ENCODE measurements at regions not wholly inside any gene's neighbourhood (a gene's known extent, or its start where the extent isn't known, plus 50 kb on each side); places are given as distances from the start of the nearest gene placed in this dataset.
"Not testable (repeated sequence)": the region's sequence is repeated elsewhere in the genome, so short reads cannot be mapped to it uniquely, and the experiment has no call there.

GRCh38 chr12:124213666-124214347 is 81.1 kb upstream of the RFLNA start:
- ATAC-seq (replicated peaks; ENCODE audit: extremely low read depth, poor library complexity, severe bottlenecking) (no peak), DNase-seq (ENCODE audit: low spot score in 2 of 2) (no peak)
- H3K9me3 Mint-ChIP-seq: peaks cover 5% of the 10 kb centered on the region
- no peak overlapping the region for H3K4me3 Mint-ChIP-seq
- H3K27ac Mint-ChIP-seq (ENCODE audit: low read depth): no peak overlapping the region
- no peaks in the 10 kb centered on the region for H3K4me1 Mint-ChIP-seq
- H3K36me3 Mint-ChIP-seq (ENCODE audit: insufficient read depth): peaks cover 4% of the 10 kb centered on the region
- peaks cover 31% of the 10 kb centered on the region for H3K27me3 Mint-ChIP-seq

- H3K4me1 Mint-ChIP-seq: no peaks in the 10 kb centered on the region
- peaks cover 39% of the 10 kb centered on the region for H3K27me3 Mint-ChIP-seq
- no peak overlapping the region for H3K4me3 Mint-ChIP-seq
- peaks cover 4% of the 10 kb centered on the region for H3K36me3 Mint-ChIP-seq (ENCODE audit: insufficient read depth)
- DNase-seq (ENCODE audit: low spot score in 2 of 2) (no peak), ATAC-seq (replicated peaks; ENCODE audit: extremely low read depth, poor library complexity, severe bottlenecking) (no peak)
- no peak overlapping the region for H3K27ac Mint-ChIP-seq (ENCODE audit: low read depth)
- H3K9me3 Mint-ChIP-seq: peaks cover 5% of the 10 kb centered on the region
Measured at GRCh38 chr12:124214574-124214973, 80.3 kb upstream of the RFLNA start.

- H3K27ac Mint-ChIP-seq (ENCODE audit: low read depth): no peak overlapping the region
- no peak overlapping the region for H3K4me3 Mint-ChIP-seq
- H3K36me3 Mint-ChIP-seq (ENCODE audit: insufficient read depth): peaks cover 1% of the 10 kb centered on the region
- ATAC-seq (replicated peaks; ENCODE audit: extremely low read depth, poor library complexity, severe bottlenecking) (no peak), DNase-seq (ENCODE audit: low spot score in 2 of 2) (no peak)
- H3K9me3 Mint-ChIP-seq: peaks cover 5% of the 10 kb centered on the region
- H3K27me3 Mint-ChIP-seq: peaks cover 47% of the 10 kb centered on the region
- no peaks in the 10 kb centered on the region for H3K4me1 Mint-ChIP-seq
Measured at GRCh38 chr12:124216966-124217365, 77.9 kb upstream of the RFLNA start.

DNA sequence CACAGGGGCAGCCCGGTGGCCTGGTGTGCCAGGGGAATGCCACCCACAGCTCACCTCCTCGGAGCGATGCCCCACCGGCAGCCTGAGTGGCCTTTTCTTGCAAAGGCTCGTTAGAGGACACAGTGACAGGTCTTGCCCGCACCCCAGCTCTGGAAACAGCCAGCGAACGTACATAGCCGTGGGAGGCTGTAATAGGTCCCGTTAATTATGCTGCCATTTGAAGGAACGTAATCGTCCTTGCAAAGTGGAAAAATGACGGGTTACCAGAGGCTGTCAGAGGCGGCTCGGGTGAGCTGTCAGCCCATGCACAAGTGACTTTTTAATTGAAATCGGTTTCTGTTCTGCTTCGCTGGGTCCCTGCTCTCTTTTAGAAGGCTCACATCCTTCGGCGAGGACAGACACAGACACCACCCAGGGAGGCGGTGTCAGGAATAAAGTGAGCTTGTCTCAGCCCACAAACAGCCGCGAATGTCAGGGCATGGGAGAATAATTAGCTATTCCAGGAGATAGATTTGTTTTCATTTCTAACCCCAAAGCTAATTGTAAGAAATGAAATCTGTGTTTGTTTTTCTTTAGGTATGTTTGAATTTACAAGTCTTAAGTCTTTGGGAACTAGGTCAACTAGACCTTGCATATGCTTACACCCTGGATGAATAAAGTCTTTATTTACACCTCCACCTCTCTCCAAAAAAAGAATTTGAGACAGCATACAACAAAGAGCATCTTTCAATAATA is 77.2 kb upstream of the RFLNA start:
- Mint-ChIP-seq H3K27ac (ENCODE audit: low read depth) (no peak overlapping the region), H3K4me3 (no peak overlapping the region), H3K27me3 (peaks cover 54% of the 10 kb centered on the region), H3K4me1 (peaks cover 2% of the 10 kb centered on the region), H3K36me3 (ENCODE audit: insufficient read depth) (peaks cover 1% of the 10 kb centered on the region), H3K9me3 (peaks cover 5% of the 10 kb centered on the region)
- DNase-seq (ENCODE audit: low spot score in 2 of 2): no peak
- no peak for ATAC-seq (replicated peaks; ENCODE audit: extremely low read depth, poor library complexity, severe bottlenecking)

DNA sequence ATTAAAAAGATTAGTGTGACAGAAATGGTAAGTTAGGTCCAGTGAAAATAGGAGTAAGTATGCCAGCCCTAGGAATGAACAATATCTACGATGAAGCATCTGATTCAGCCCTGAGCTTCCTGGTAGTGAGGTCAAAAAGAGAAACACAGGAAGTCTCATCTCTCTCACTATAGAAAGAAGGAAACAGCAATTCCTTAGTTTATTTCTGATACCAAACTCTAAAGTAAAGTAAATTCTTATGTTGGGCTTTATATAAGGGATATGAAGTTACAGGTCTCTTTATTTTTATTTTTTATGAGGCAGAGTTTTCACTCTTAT is 76.7 kb upstream of the RFLNA start:
- Mint-ChIP-seq H3K4me1 (peaks cover 5% of the 10 kb centered on the region), H3K36me3 (ENCODE audit: insufficient read depth) (peaks cover 1% of the 10 kb centered on the region), H3K27ac (ENCODE audit: low read depth) (no peak overlapping the region), H3K4me3 (no peak overlapping the region), H3K27me3 (peaks cover 59% of the 10 kb centered on the region), H3K9me3 (peaks cover 5% of the 10 kb centered on the region)
- ATAC-seq (replicated peaks; ENCODE audit: extremely low read depth, poor library complexity, severe bottlenecking) (no peak), DNase-seq (ENCODE audit: low spot score in 2 of 2) (no peak)

GRCh38 chr12:124218650-124219049 is 76.2 kb upstream of the RFLNA start:
- H3K36me3 Mint-ChIP-seq (ENCODE audit: insufficient read depth); H3K4me1 Mint-ChIP-seq; DNase-seq (ENCODE audit: low spot score in 2 of 2); H3K27ac Mint-ChIP-seq (ENCODE audit: low read depth); H3K4me3 Mint-ChIP-seq; ATAC-seq (replicated peaks; ENCODE audit: extremely low read depth, poor library complexity, severe bottlenecking); H3K9me3 Mint-ChIP-seq: not testable (repeated sequence)
- H3K27me3 Mint-ChIP-seq: peaks cover 61% of the 10 kb centered on the region

- ATAC-seq (replicated peaks; ENCODE audit: extremely low read depth, poor library complexity, severe bottlenecking) (no peak), DNase-seq (ENCODE audit: low spot score in 2 of 2) (no peak)
- no peaks in the 10 kb centered on the region for H3K36me3 Mint-ChIP-seq (ENCODE audit: insufficient read depth)
Measured at GRCh38 chr12:124222368-124223245, 72.3 kb upstream of the RFLNA start.

DNA sequence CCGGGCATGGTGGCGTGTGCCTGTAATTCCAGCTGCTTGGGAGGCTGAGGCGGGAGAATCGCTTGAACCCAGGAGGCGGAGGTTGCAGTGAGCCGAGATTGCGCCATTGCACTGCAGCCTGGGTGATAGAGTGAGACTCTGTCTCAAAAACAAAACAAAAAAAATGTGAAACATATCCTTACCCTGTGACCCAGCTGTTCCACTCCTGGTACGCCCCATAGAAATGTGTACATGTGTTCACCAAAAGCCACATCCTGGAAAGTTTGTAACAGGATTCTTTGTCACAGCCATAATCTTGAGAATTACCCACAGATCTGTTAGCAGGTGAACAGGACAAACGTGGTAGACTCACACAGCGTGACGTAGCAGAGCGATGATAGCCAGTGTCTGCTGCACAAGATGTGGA is 71.2 kb upstream of the RFLNA start:
- H3K36me3 Mint-ChIP-seq (ENCODE audit: insufficient read depth); H3K4me1 Mint-ChIP-seq; H3K9me3 Mint-ChIP-seq; DNase-seq (ENCODE audit: low spot score in 2 of 2); H3K27ac Mint-ChIP-seq (ENCODE audit: low read depth); H3K4me3 Mint-ChIP-seq: not testable (repeated sequence)
- ATAC-seq (replicated peaks; ENCODE audit: extremely low read depth, poor library complexity, severe bottlenecking): peak; percentile 60
- H3K27me3 Mint-ChIP-seq: peaks cover 75% of the 10 kb centered on the region

More at GRCh38 chr12:124222368-124223245, 72.3 kb upstream of the RFLNA start:
- H3K27me3 Mint-ChIP-seq: peaks cover 64% of the 10 kb centered on the region
- H3K9me3 Mint-ChIP-seq: no peaks in the 10 kb centered on the region
- no peak overlapping the region for H3K27ac Mint-ChIP-seq (ENCODE audit: low read depth)
- no peak overlapping the region for H3K4me3 Mint-ChIP-seq
- peaks cover 5% of the 10 kb centered on the region for H3K4me1 Mint-ChIP-seq

- Mint-ChIP-seq H3K4me1 (peaks cover 5% of the 10 kb centered on the region), H3K27ac (ENCODE audit: low read depth) (no peak overlapping the region), H3K27me3 (peaks cover 75% of the 10 kb centered on the region), H3K9me3 (no peaks in the 10 kb centered on the region), H3K4me3 (no peak overlapping the region), H3K36me3 (ENCODE audit: insufficient read depth) (no peaks in the 10 kb centered on the region)
- ATAC-seq (replicated peaks; ENCODE audit: extremely low read depth, poor library complexity, severe bottlenecking) (no peak), DNase-seq (ENCODE audit: low spot score in 2 of 2) (no peak)
Measured at GRCh38 chr12:124224535-124225110, 70.3 kb upstream of the RFLNA start.

DNA sequence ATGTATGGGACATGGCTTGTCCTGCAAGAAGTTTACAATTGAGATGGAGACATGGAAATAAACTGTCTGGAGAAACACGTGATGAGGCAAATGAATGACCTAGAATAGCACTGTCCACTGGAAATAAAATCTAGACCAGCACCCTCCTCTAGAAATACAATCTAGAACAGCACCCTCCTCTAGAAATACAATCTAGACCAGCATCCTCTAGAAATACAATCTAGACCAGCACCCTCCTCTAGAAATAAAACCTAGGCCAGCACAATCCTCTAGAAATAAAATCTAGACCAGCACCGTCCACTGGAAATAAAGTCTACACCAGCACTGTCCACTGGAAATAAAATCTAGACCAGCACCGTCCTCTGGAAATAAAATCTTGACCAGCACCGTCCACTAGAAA is 69.2 kb upstream of the RFLNA start:
- ATAC-seq (replicated peaks; ENCODE audit: extremely low read depth, poor library complexity, severe bottlenecking): no peak
- peaks cover 78% of the 10 kb centered on the region for H3K27me3 Mint-ChIP-seq

DNA sequence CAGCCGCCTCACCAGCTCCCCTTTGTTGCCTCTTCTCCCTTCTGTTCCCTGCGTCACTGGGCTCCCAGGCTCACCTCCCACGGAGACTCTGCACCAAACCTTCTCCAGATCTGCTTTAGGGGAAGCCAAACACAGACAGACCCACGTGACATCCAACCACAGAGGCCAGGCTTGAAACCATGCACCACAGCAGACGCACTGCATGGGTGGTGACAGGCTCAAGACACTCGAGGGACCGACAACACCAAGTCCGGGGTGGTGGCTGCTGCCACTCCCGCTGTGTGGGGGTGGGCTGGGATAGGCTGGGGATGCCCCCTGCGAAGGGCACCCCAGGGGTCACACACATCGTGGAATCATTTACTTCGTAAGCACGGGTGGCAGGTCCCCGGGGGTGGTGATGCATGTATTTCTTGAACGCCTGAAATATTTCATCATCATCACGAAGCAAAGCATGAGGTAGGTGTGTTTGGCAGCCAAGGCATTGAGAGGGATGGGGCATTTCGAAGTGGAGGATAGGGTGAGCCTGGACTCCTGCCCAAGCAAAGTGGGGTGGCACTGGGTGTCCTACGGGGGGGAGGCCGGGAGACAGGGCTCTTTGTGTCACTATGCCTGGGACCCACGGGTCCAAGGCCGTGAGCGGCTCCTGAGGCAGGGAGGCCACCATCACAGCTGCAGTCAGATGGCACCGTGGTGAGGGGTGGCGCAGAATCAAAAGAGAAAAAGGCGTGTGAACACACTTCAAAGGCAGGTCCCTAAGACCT is 66.8 kb upstream of the RFLNA start:
- Mint-ChIP-seq H3K27me3 (peaks cover 65% of the 10 kb centered on the region), H3K4me1 (no peaks in the 10 kb centered on the region), H3K36me3 (ENCODE audit: insufficient read depth) (no peaks in the 10 kb centered on the region), H3K4me3 (no peak overlapping the region), H3K27ac (ENCODE audit: low read depth) (no peak overlapping the region), H3K9me3 (no peaks in the 10 kb centered on the region)
- ATAC-seq (replicated peaks; ENCODE audit: extremely low read depth, poor library complexity, severe bottlenecking) (no peak), DNase-seq (ENCODE audit: low spot score in 2 of 2) (no peak)

More for the DNA sequence above, 69.2 kb upstream of the RFLNA start:
- no peaks in the 10 kb centered on the region for H3K9me3 Mint-ChIP-seq
- no peaks in the 10 kb centered on the region for H3K36me3 Mint-ChIP-seq (ENCODE audit: insufficient read depth)
- H3K27ac Mint-ChIP-seq (ENCODE audit: low read depth): no peak overlapping the region
- no peak overlapping the region for H3K4me3 Mint-ChIP-seq
- peaks cover 5% of the 10 kb centered on the region for H3K4me1 Mint-ChIP-seq
- DNase-seq (ENCODE audit: low spot score in 2 of 2): no peak

- peaks cover 74% of the 10 kb centered on the region for H3K27me3 Mint-ChIP-seq
- H3K4me3 Mint-ChIP-seq: no peak overlapping the region
- no peaks in the 10 kb centered on the region for H3K36me3 Mint-ChIP-seq (ENCODE audit: insufficient read depth)
- ATAC-seq (replicated peaks; ENCODE audit: extremely low read depth, poor library complexity, severe bottlenecking) (no peak), DNase-seq (ENCODE audit: low spot score in 2 of 2) (no peak)
- no peaks in the 10 kb centered on the region for H3K9me3 Mint-ChIP-seq
- no peaks in the 10 kb centered on the region for H3K4me1 Mint-ChIP-seq
- H3K27ac Mint-ChIP-seq (ENCODE audit: low read depth): no peak overlapping the region
Measured at GRCh38 chr12:124229520-124229919, 65.4 kb upstream of the RFLNA start.

Data from central memory CD8-positive, alpha-beta T cell (primary cell).